Ovary (tissue), 7 donors: ENCODE measurements at regions not wholly inside any gene's neighbourhood (a gene's known extent, or its start where the extent isn't known, plus 50 kb on each side); places are given as distances from the start of the nearest gene placed in this dataset.

Source experiments
- DNase-seq, 5 donors: peaks; one replicate each; pipeline ENCODE4 v3.0.0-alpha.2; 2019 to 2020
- H3K27ac ChIP-seq, 2 donors: fragments of 200-600 bp; one replicate each; pipeline versions ENCODE4 v1.5.1 to v1.8.0; 2019 to 2022
- H3K27me3 ChIP-seq: fragments of 200-600 bp; one replicate; pipeline ENCODE4 v1.8.0; 2022
- H3K36me3 ChIP-seq: fragments of 200-600 bp; sonication (generic); one replicate; pipeline ENCODE4 v1.5.1; 2019
- H3K4me1 ChIP-seq: one replicate; pipeline ENCODE4 v1.8.1; 2013; ENCODE audit warnings: mild to moderate bottlenecking, moderate library complexity; ENCODE audit not compliant: insufficient read depth
- H3K4me3 ChIP-seq: fragments of 200-600 bp; sonication (generic); one replicate; pipeline ENCODE4 v1.5.1; 2017
- H3K9me3 ChIP-seq, 2 donors: fragments of 200-600 bp in 1 of 2; sonication (generic) in 1 of 2; one replicate each; pipeline versions ENCODE4 v1.5.1 to v1.8.1; 2013 to 2019; ENCODE audit warnings: mild to moderate bottlenecking in 1 of 2, moderate library complexity in 1 of 2
- EP300 ChIP-seq: sonication (generic); formaldehyde crosslinking; IDR thresholded peaks from one replicate; pipeline ENCODE4 v1.6.1; 2017; ENCODE audit warnings: antibody characterized with exemption
- POLR2A ChIP-seq: fragments of 450-650 bp; IDR thresholded peaks from one replicate; pipeline ENCODE4 v1.6.1; 2017; ENCODE audit warnings: antibody characterized with exemption, mild to moderate bottlenecking, moderate library complexity
- WGBS, 3 donors: extraction: QIAGEN DNeasy Blood & Tissue Kit in 1 of 3; methylation state at CpG; one replicate each; pipeline versions ENCODE4 v1.1.5 to v1.1.7; 2013 to 2017; 5-methylcytosine and 5-hydroxymethylcytosine counted together
- intact Hi-C, 4 donors: fragments of 100-400 bp; cut with DNase I; formaldehyde crosslinking; loops; one replicate each; pipeline versions ENCODE4 v1.11.0 to v1.15.1; 2022 to 2023
- TF ChIP-seq, protein P1 (sequence below), 3 donors: fragments of 450-650 bp in 2 of 3; fragments of 200-600 bp in 1 of 3; IDR thresholded peaks; one replicate each; pipeline versions ENCODE4 v1.5.1 to v1.8.0; 2016 to 2022; ENCODE audit warnings: antibody characterized with exemption in 3 of 3, mild to moderate bottlenecking in 1 of 3
- donor health status: DM: no; HTN: no; CAD: no; lungs with moderate emphysema.
- donor health status: DM: no; HTN: no; CAD: no.
- donor health status: Bipolar disorder and iron deficiency.
- donor health status: DM: no; HTN: no; CAD: no.
- donor health status: DM: yes; HTN: yes; CAD: no.

DNA sequence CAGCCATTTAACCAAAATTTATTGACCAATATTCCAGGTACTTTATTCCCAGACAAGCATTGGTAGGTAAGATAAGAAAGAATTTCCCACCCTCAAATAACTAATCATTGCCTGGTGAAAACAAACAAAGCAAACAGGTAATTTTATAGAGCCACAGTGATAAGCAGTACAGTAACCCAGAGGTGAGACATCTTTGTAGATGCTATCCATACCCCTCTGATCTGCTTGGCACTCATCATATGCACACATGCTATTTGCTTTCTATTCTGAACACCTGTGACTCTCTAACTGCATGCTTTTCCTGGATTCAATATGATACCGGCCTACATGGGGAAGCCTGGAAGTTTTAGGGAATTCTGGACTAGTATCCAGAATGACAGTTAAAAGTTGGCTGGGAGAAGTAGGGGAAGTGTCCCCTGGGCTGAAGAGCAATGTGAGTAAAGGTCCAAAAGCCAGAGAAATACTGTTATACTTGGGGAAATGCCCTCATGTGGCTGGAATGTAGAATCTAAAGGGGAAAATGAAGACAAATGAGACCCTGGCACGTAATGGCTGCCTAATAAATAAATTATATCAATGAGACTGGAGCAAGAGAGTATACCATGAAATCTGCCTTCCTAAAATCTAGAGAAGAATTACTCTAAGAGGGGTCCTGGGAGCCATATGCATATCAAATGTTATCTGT lies 243.8 kb upstream of the ADAMTSL1 start:
- no peak for DNase-seq
- Histone ChIP-seq H3K4me1 (no peaks in the 10 kb centered on the region), H3K27me3 (no peaks in the 10 kb centered on the region), H3K27ac (no peak overlapping the region), H3K9me3 (no peaks in the 10 kb centered on the region), H3K36me3 (no peaks in the 10 kb centered on the region), H3K4me3 (no peak overlapping the region)
- no peak for TF ChIP-seq EP300
- TF ChIP-seq, protein P1, sequence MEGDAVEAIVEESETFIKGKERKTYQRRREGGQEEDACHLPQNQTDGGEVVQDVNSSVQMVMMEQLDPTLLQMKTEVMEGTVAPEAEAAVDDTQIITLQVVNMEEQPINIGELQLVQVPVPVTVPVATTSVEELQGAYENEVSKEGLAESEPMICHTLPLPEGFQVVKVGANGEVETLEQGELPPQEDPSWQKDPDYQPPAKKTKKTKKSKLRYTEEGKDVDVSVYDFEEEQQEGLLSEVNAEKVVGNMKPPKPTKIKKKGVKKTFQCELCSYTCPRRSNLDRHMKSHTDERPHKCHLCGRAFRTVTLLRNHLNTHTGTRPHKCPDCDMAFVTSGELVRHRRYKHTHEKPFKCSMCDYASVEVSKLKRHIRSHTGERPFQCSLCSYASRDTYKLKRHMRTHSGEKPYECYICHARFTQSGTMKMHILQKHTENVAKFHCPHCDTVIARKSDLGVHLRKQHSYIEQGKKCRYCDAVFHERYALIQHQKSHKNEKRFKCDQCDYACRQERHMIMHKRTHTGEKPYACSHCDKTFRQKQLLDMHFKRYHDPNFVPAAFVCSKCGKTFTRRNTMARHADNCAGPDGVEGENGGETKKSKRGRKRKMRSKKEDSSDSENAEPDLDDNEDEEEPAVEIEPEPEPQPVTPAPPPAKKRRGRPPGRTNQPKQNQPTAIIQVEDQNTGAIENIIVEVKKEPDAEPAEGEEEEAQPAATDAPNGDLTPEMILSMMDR (IDR thresholded peaks at IDR 0.05): no peak
- no peak for TF ChIP-seq POLR2A
- 71 to 83% (median 79%) methylated on average over 2 of the region's 2 CpGs for WGBS, 3 donors
- intact Hi-C loops: no loop called here

DNA sequence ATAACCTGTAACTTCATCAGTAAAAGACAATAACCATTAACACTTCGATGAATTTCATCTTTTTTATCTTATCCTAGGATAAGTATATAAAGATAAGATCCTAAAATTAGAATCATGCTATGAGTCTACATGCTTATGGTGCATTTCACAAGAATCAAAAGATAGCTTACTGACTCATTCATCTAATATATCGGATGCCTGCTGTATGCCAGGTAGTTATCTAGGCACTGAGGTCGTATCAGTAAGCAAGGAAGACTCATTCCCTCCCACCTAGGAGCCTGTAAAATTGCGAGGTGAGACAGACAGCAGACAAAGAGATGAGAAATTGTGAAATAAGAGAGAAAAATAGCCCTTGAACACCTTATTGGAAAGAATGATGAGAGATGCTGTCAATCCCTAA lies 240.6 kb upstream of the ADAMTSL1 start:
- TF ChIP-seq POLR2A (no peak), EP300 (no peak)
- TF ChIP-seq, protein P1 (IDR thresholded peaks at IDR 0.05): no peak
- Histone ChIP-seq H3K4me1 (no peaks in the 10 kb centered on the region), H3K9me3 (no peaks in the 10 kb centered on the region), H3K27me3 (no peaks in the 10 kb centered on the region), H3K36me3 (no peaks in the 10 kb centered on the region), H3K27ac (no peak overlapping the region), H3K4me3 (no peak overlapping the region)
- intact Hi-C loops: no loop called here
- WGBS, 3 donors: 78 to 87% (median 79%) methylated on average over 4 of the region's 4 CpGs
- DNase-seq: no peak

DNA sequence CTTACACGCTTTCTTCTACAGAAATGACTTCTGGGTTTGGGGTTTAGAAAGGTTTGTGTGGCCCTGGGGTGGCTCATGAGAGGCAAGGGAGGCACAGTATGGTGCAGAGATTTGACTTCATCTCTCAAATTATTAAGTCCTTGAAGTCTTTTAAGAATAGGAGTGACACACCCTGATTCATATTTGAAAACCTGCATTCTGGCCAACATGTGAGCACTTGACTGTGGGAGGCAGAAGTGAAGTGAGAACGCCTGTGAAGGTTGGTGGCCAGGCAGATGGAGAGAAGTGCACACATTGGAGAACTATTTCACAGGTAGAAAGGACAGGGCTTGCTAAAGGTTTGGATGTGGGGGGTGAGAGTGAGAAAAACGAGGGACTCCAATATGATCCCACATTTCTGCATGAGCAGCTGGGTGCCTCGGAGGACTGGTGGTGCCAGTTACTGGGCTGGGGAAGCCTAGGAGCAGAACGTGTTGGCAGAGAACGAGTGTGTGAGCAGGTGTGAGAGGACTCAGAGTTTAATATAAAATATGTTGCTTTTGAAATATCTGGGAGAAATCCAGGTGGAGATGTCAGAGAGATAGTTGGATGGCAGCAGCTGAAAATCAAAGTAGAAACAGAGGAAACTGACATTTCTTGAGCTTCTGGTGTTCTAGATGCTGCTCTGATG lies 240.0 kb upstream of the ADAMTSL1 start:
- Histone ChIP-seq H3K9me3 (no peaks in the 10 kb centered on the region), H3K36me3 (no peaks in the 10 kb centered on the region), H3K27me3 (no peaks in the 10 kb centered on the region), H3K27ac (no peak overlapping the region), H3K4me3 (no peak overlapping the region), H3K4me1 (no peaks in the 10 kb centered on the region)
- DNase-seq: no peak
- intact Hi-C loops: no loop called here
- TF ChIP-seq POLR2A (no peak), EP300 (no peak)
- TF ChIP-seq, protein P1 (IDR thresholded peaks at IDR 0.05): no peak
- WGBS, 3 donors: 79 to 87% (median 80%) methylated on average over 6 of the region's 6 CpGs

DNA sequence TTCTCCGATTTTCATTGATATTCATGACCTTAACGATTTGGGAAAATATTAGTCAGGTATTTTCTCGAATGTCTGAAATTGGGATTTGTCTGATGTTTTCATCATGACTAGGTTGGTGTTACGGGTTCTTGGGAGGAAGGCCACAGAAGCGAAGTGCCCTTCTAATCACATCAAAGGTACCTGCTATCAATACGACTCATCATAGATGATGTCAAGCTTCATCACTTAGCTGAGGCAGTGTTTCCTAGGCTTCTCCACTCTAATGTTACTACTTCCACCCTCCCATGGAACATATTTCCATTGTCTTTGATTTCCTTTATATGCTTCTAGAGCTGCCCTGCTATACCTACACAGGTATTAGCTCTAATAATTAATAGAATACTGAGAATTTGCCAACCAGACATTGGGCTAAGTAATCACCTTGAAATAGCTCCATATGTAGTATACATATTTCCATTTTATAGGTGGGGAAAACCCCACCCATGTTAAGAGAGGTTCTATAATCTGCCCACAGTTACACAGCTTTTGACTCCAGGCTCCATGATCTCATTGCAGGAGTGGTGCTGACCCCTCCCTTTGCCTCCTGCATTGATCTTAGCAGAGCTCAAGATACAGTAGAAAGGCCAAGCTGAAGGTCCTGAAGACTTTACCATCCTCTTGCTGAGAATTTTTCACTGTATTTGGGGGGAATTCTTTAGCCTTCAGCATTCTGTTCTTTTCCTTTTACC lies 238.6 kb upstream of the ADAMTSL1 start:
- H3K27me3 ChIP-seq: no peaks in the 10 kb centered on the region
- H3K36me3 ChIP-seq: no peaks in the 10 kb centered on the region
- no peak overlapping the region for H3K4me3 ChIP-seq
- intact Hi-C loops: no loop called here
- no peak for DNase-seq
- TF ChIP-seq POLR2A (no peak), EP300 (no peak)
- TF ChIP-seq, protein P1 (IDR thresholded peaks at IDR 0.05): no peak
- no peaks in the 10 kb centered on the region for H3K9me3 ChIP-seq
- no peaks in the 10 kb centered on the region for H3K4me1 ChIP-seq
- WGBS, 3 donors: 95 to 96% (median 96%) methylated on average over 6 of the region's 6 CpGs
- no peak overlapping the region for H3K27ac ChIP-seq
